OCI-LY3 (cell line): ENCODE measurements at regions not wholly inside any gene's neighbourhood (a gene's known extent, or its start where the extent isn't known, plus 50 kb on each side); places are given as distances from the start of the nearest gene placed in this dataset.

Experiments
- H2AFZ ChIP-seq: fragments of 200-600, 300-600 bp; shearing (Covaris generic); 2 replicates; pipeline ENCODE4 v1.6.0; 2014; ENCODE audit warnings: antibody characterized with exemption, low read depth, low read length
- H3K27ac ChIP-seq: fragments of 200-600, 300-600 bp; sonication (generic); 2 replicates; pipeline ENCODE4 v1.5.1; 2014; ENCODE audit warnings: mild to moderate bottlenecking, low read length, moderate library complexity, mixed read lengths
- H3K27me3 ChIP-seq: fragments of 200-600, 300-600 bp; sonication (generic); 2 replicates; pipeline ENCODE4 v1.6.1; 2014; ENCODE audit warnings: low read depth, low read length, mixed read lengths
- H3K36me3 ChIP-seq: fragments of 200-600, 300-600 bp; sonication (generic); replicated peaks from 2 replicates; pipeline ENCODE3; 2014; ENCODE audit warnings: low read depth, low read length, mixed read lengths
- H3K4me1 ChIP-seq: fragments of 300-600, 200-600 bp; sonication (generic); 2 replicates; pipeline ENCODE4 v1.6.1; 2014; ENCODE audit warnings: low read length, mixed read lengths
- H3K4me2 ChIP-seq: fragments of 200-600, 300-600 bp; sonication (generic); 2 replicates; pipeline ENCODE4 v1.6.1; 2014; ENCODE audit warnings: low read length, mixed read lengths
- H3K4me3 ChIP-seq: fragments of 300-600, 200-600 bp; sonication (generic); 2 replicates; pipeline ENCODE4 v1.5.1; 2014; ENCODE audit warnings: antibody characterized with exemption, mild to moderate bottlenecking, low read length, moderate library complexity
- H3K79me2 ChIP-seq: fragments of 300-600, 200-600 bp; shearing (Covaris generic); 2 replicates; pipeline ENCODE4 v1.6.1; 2014; ENCODE audit warnings: mild to moderate bottlenecking, low read length, mixed read lengths
- H3K9ac ChIP-seq: fragments of 300-600, 200-600 bp; shearing (Covaris generic); 2 replicates; pipeline ENCODE4 v1.6.0; 2014; ENCODE audit warnings: mild to moderate bottlenecking, low read length, moderate library complexity
- H3K9me3 ChIP-seq: fragments of 200-600, 300-600 bp; shearing (Covaris generic); 2 replicates; pipeline ENCODE4 v1.6.1; 2014; ENCODE audit warnings: low read length, mixed read lengths; ENCODE audit not compliant: insufficient read depth
- H4K20me1 ChIP-seq: fragments of 200-600, 300-600 bp; sonication (generic); 2 replicates; pipeline ENCODE4 v1.6.1; 2016; ENCODE audit warnings: low read length, mixed read lengths; ENCODE audit not compliant: insufficient read depth
- CTCF ChIP-seq: fragments of 200-600, 300-600 bp; sonication (generic); IDR thresholded peaks from 2 replicates; pipeline ENCODE4 v1.5.1; 2014; ENCODE audit warnings: antibody characterized with exemption, low read length, low read depth
- EZH2phosphoT487 ChIP-seq: fragments of 200-600 bp; shearing (Covaris generic); IDR thresholded peaks from 2 replicates; pipeline ENCODE4 v1.6.1; 2018; ENCODE audit warnings: antibody characterized with exemption, mixed run types, low read depth

DNA sequence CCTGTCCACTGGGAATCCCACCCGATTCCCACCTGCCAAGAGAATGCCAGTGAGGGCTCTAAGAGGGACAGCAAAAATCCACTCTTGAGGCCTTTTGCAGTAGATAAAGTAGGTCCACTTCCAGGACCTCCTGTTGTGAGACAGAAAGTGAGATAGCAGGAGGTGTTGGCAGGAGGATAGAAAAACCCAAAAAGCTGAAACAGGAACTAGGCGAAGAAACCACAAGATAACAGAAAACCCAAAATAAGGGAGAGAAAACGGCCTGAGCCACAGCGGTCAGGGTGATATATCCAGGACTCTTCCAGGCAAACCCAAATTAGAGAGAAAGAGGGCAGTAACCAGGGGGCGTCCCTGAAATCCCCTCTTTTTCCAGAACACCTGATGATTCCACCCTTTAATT lies 79.7 kb upstream of the LINC01488 start:
- Histone ChIP-seq H3K36me3 (peaks cover 11% of the 10 kb centered on the region), H3K4me2 (peak overlapping the region; percentile 71), H4K20me1 (no peaks in the 10 kb centered on the region), H3K9ac (peak overlapping the region; percentile 50; the same call in 1 of the 2 replicates), H3K9me3 (peaks cover 4% of the 10 kb centered on the region; the same call in 1 of the 2 replicates), H3K27ac (peak overlapping the region; percentile 72), H3K79me2 (no peaks in the 10 kb centered on the region), H3K4me3 (peak overlapping the region; percentile 42), H3K4me1 (peaks cover 33% of the 10 kb centered on the region), H3K27me3 (0 out of 2 replicates have a peak, but pooled peaks cover 6% of the 10 kb centered on the region), H2AFZ (peak overlapping the region; percentile 4; the same call in 1 of the 2 replicates)
- TF ChIP-seq CTCF (no peak), EZH2phosphoT487 (no peak)

DNA sequence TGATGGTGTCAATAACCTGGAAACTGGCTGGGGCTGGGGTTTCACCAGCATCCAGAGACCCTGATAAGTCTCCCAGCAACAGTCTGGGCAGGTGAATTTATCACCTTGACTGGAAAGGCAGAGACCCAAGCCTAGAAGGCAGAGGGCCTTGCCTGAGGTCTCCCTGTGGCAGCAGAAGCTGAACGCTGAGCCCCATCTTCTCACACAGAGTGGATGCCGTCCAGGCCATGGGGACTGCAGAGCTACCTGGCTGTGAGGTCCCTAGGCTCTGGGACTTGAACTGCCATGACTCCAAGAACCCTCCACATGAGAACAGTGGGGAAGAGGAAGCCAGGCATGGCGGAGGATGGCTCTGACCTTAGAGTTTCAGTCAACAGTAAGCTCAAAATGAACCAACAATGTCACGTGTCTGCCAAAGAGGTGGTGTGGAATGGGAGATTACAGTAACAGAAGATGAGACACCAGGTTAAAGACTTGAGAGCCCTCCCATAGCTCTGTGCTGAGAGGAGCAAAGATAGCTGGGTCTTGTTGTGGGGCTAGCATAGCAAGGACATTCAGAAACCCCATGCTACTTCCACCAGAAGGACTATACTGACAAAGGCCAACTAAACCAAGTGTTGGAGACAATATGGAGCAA lies 79.1 kb upstream of the LINC01488 start:
- H3K4me3 ChIP-seq = peak overlapping the region; percentile 42; the same call in 1 of the 2 replicates
- no peaks in the 10 kb centered on the region for H4K20me1 ChIP-seq
- H2AFZ ChIP-seq = no peak overlapping the region; the same call in 1 of the 2 replicates
- H3K4me1 ChIP-seq = peaks cover 33% of the 10 kb centered on the region
- H3K27ac ChIP-seq = peak overlapping the region; percentile 72
- H3K9ac ChIP-seq = peak overlapping the region; percentile 50; the same call in 1 of the 2 replicates
- TF ChIP-seq CTCF (no peak), EZH2phosphoT487 (no peak)
- H3K4me2 ChIP-seq = peak overlapping the region; percentile 71
- peaks cover 4% of the 10 kb centered on the region; the same call in 1 of the 2 replicates for H3K9me3 ChIP-seq
- 0 out of 2 replicates have a peak, but pooled peaks cover 7% of the 10 kb centered on the region for H3K27me3 ChIP-seq
- H3K79me2 ChIP-seq = no peaks in the 10 kb centered on the region
- H3K36me3 ChIP-seq = peaks cover 11% of the 10 kb centered on the region

- H3K4me1 ChIP-seq = peaks cover 26% of the 10 kb centered on the region
- H3K9ac ChIP-seq = no peak overlapping the region
- H3K36me3 ChIP-seq = peaks cover 11% of the 10 kb centered on the region
- no peak overlapping the region for H3K27ac ChIP-seq
- no peak overlapping the region for H2AFZ ChIP-seq
- no peaks in the 10 kb centered on the region for H4K20me1 ChIP-seq
- TF ChIP-seq EZH2phosphoT487 = no peak
- TF ChIP-seq CTCF = no peak
- H3K9me3 ChIP-seq = peaks cover 4% of the 10 kb centered on the region; the same call in 1 of the 2 replicates
- no peak overlapping the region for H3K4me2 ChIP-seq
- no peaks in the 10 kb centered on the region for H3K79me2 ChIP-seq
- no peak overlapping the region for H3K4me3 ChIP-seq
- peaks cover 14% of the 10 kb centered on the region for H3K27me3 ChIP-seq
Observed at GRCh38 chr11:69403556-69404215, 77.8 kb upstream of the LINC01488 start.

DNA sequence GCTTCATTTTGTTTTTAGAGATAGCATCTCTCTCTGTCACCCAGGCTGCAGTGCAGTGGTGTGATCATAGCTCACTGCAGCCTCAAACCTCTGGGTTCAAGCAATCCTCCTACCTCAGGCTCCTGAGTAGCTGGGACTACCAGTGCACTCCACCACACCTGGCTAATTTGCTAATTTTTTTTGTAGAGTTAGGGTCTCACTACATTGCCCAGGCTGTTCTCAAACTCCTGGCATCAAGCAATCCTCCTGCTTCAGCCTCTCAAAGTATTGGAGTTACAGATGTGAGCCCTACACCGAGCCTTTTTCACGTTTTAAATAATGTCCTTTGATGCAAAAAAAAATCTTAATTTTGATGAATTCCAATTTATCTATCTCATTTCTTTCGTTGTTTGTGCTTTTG lies 75.4 kb upstream of the LINC01488 start:
- H3K4me3 ChIP-seq = no peak overlapping the region
- H4K20me1 ChIP-seq = no peaks in the 10 kb centered on the region
- no peaks in the 10 kb centered on the region for H3K79me2 ChIP-seq
- no peak overlapping the region for H3K9ac ChIP-seq
- H3K9me3 ChIP-seq = peaks cover 4% of the 10 kb centered on the region; the same call in 1 of the 2 replicates
- peaks cover 19% of the 10 kb centered on the region for H3K4me1 ChIP-seq
- no peak overlapping the region for H3K27ac ChIP-seq
- H2AFZ ChIP-seq = no peak overlapping the region
- TF ChIP-seq CTCF = no peak
- peaks cover 21% of the 10 kb centered on the region for H3K27me3 ChIP-seq
- H3K4me2 ChIP-seq = no peak overlapping the region
- peaks cover 6% of the 10 kb centered on the region for H3K36me3 ChIP-seq
